Right atrium auricular region (tissue), 2 donors: ENCODE measurements at regions not wholly inside any gene's neighbourhood (a gene's known extent, or its start where the extent isn't known, plus 50 kb on each side); places are given as distances from the start of the nearest gene placed in this dataset.
"Not testable (repeated sequence)": the region's sequence is repeated elsewhere in the genome, so short reads cannot be mapped to it uniquely, and the experiment has no call there.

Source experiments
- DNase-seq: peaks from one replicate; pipeline ENCODE4 v3.0.0-alpha.2; 2019; ENCODE audit warnings: low spot score
- H3K27ac ChIP-seq, 2 donors: fragments of 200-600 bp; sonication (generic); 1 replicate in 1 of 2; 2 replicates in 1 of 2; pipeline ENCODE4 v1.5.1; 2016 to 2019
- H3K27me3 ChIP-seq, 2 donors: fragments of 200-600 bp; sonication (generic); one replicate each; pipeline versions ENCODE4 v1.5.1 to v1.6.0; 2017 to 2019
- H3K36me3 ChIP-seq: fragments of 200-600 bp; sonication (generic); one replicate; pipeline ENCODE4 v1.5.1; 2016
- H3K4me1 ChIP-seq, 2 donors: fragments of 200-600 bp; sonication (generic); one replicate each; pipeline versions ENCODE4 v1.5.1 to v1.6.0; 2017 to 2019
- H3K4me3 ChIP-seq, 2 donors: fragments of 200-600 bp; sonication (generic); 1 replicate in 1 of 2; 2 replicates in 1 of 2; pipeline ENCODE4 v1.5.1; 2017 to 2019; ENCODE audit warnings: mild to moderate bottlenecking in 1 of 2, moderate library complexity in 1 of 2
- H3K9me3 ChIP-seq, 2 donors: fragments of 200-600 bp; sonication (generic); one replicate each; pipeline ENCODE4 v1.5.1; 2019
- microRNA counts, 2 donors: library from miRNA; unstranded; fragments of <30 nt; microRNA quantifications; one replicate each; lab custom pipeline; 2016 to 2017
- microRNA-seq, 2 donors: library from miRNA; unstranded; fragments of <30 nt; microRNA quantifications; one replicate each; pipeline ENCODE4, GENCODE V29; 2016 to 2017; ENCODE audit warnings: borderline number of aligned reads in 2 of 2, borderline replicate concordance in 1 of 2

GRCh38 chr1:65119-65518 lies 386.4 kb downstream of the OR4F29 start, which contains the start of gene OR4F5:
Gene OR4F5 (plus strand): TSS chr1:65419.
- H3K9me3 ChIP-seq, H3K27me3 ChIP-seq, H3K4me1 ChIP-seq, H3K4me3 ChIP-seq, DNase-seq, H3K27ac ChIP-seq, H3K36me3 ChIP-seq: not testable (repeated sequence)

GRCh38 chr1:56014-56531 lies 395.4 kb downstream of the OR4F29 start:
- not testable (repeated sequence) for H3K4me3 ChIP-seq, H3K4me1 ChIP-seq, H3K9me3 ChIP-seq, H3K27ac ChIP-seq, DNase-seq, H3K27me3 ChIP-seq, H3K36me3 ChIP-seq

- H3K27me3 ChIP-seq, H3K36me3 ChIP-seq, H3K27ac ChIP-seq, H3K9me3 ChIP-seq, H3K4me3 ChIP-seq, H3K4me1 ChIP-seq, DNase-seq: not testable (repeated sequence)
Measured at GRCh38 chr1:53182-53581, 398.3 kb downstream of the OR4F29 start.

GRCh38 chr1:41965-42466 lies 409.5 kb downstream of the OR4F29 start:
- H3K4me3 ChIP-seq, H3K27ac ChIP-seq, H3K9me3 ChIP-seq, H3K36me3 ChIP-seq, H3K4me1 ChIP-seq, DNase-seq, H3K27me3 ChIP-seq: not testable (repeated sequence)

GRCh38 chr1:41197-41596 lies 410.3 kb downstream of the OR4F29 start:
- H3K4me3 ChIP-seq, H3K36me3 ChIP-seq, H3K9me3 ChIP-seq, DNase-seq, H3K27me3 ChIP-seq, H3K27ac ChIP-seq, H3K4me1 ChIP-seq: not testable (repeated sequence)

GRCh38 chr1:29183-29582 lies 422.3 kb downstream of the OR4F29 start:
- H3K27me3 ChIP-seq, H3K9me3 ChIP-seq, H3K4me3 ChIP-seq, H3K27ac ChIP-seq, H3K36me3 ChIP-seq, DNase-seq, H3K4me1 ChIP-seq: not testable (repeated sequence)

- H3K4me1 ChIP-seq, H3K27me3 ChIP-seq, H3K4me3 ChIP-seq, H3K9me3 ChIP-seq, H3K36me3 ChIP-seq, H3K27ac ChIP-seq: not testable (repeated sequence)
- DNase-seq: peak; percentile 56
Measured at GRCh38 chr1:17298-17697, 434.2 kb downstream of the OR4F29 start.

GRCh38 chr1:16025-16424 lies 435.5 kb downstream of the OR4F29 start:
- not testable (repeated sequence) for H3K9me3 ChIP-seq, H3K27me3 ChIP-seq, DNase-seq

GRCh38 chr1:9941-10717 lies 441.3 kb downstream of the OR4F29 start:
- H3K4me3 ChIP-seq, H3K36me3 ChIP-seq, H3K9me3 ChIP-seq, H3K27me3 ChIP-seq, H3K27ac ChIP-seq, H3K4me1 ChIP-seq, DNase-seq: not testable (repeated sequence)

More at GRCh38 chr1:16025-16424, 435.5 kb downstream of the OR4F29 start:
- not testable (repeated sequence) for H3K4me3 ChIP-seq, H3K4me1 ChIP-seq, H3K36me3 ChIP-seq, H3K27ac ChIP-seq

MicroRNAs in the stretch of these regions (microRNA counts, 767-probe panel; counts per million panel counts)
- 0 to 31.0 counts per million in 2 donors for microRNA hsa-miR-1302 (lab: Ali Mortazavi, UCI)

Small RNA genes in the stretch of these regions (microRNA-seq; reads per million reads assigned to microRNA genes)
- 0 reads per million in 2 donors for gene MIR6859-1
- 0 reads per million in 2 donors for gene MIR6859-2
